ENCODE measurements at regions not wholly inside any gene's neighbourhood (a gene's known extent, or its start where the extent isn't known, plus 50 kb on each side); places are given as distances from the start of the nearest gene placed in this dataset.
"Not testable (repeated sequence)": the region's sequence is repeated elsewhere in the genome, so short reads cannot be mapped to it uniquely, and the experiment has no call there.

- no peaks in the 10 kb centered on the region for H3K4me1 Mint-ChIP-seq (ENCODE audit: low read depth, unreplicated experiment)
- no peaks in the 10 kb centered on the region for H3K36me3 Mint-ChIP-seq (ENCODE audit: unreplicated experiment)
- no peaks in the 10 kb centered on the region for H3K9me3 Mint-ChIP-seq (ENCODE audit: unreplicated experiment)
- TF ChIP-seq, protein P1, sequence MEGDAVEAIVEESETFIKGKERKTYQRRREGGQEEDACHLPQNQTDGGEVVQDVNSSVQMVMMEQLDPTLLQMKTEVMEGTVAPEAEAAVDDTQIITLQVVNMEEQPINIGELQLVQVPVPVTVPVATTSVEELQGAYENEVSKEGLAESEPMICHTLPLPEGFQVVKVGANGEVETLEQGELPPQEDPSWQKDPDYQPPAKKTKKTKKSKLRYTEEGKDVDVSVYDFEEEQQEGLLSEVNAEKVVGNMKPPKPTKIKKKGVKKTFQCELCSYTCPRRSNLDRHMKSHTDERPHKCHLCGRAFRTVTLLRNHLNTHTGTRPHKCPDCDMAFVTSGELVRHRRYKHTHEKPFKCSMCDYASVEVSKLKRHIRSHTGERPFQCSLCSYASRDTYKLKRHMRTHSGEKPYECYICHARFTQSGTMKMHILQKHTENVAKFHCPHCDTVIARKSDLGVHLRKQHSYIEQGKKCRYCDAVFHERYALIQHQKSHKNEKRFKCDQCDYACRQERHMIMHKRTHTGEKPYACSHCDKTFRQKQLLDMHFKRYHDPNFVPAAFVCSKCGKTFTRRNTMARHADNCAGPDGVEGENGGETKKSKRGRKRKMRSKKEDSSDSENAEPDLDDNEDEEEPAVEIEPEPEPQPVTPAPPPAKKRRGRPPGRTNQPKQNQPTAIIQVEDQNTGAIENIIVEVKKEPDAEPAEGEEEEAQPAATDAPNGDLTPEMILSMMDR (IDR thresholded peaks at IDR 0.05; ENCODE audit: partially characterized antibody, unreplicated experiment): no peak
- DNase-seq: no peak
- H3K27ac Mint-ChIP-seq (ENCODE audit: unreplicated experiment): no peak overlapping the region
- peaks cover 2% of the 10 kb centered on the region for H3K27me3 Mint-ChIP-seq (ENCODE audit: unreplicated experiment)
- no peak overlapping the region for H3K4me3 Mint-ChIP-seq (ENCODE audit: unreplicated experiment)
Observed at GRCh38 chr7:153550173-153550572, 502.0 kb upstream of the DPP6 start.

- no peak for DNase-seq
- Mint-ChIP-seq H3K4me3 (ENCODE audit: unreplicated experiment) (no peak overlapping the region), H3K9me3 (ENCODE audit: unreplicated experiment) (peaks cover 14% of the 10 kb centered on the region), H3K27me3 (ENCODE audit: unreplicated experiment) (no peaks in the 10 kb centered on the region), H3K4me1 (ENCODE audit: low read depth, unreplicated experiment) (no peaks in the 10 kb centered on the region), H3K27ac (ENCODE audit: unreplicated experiment) (no peak overlapping the region), H3K36me3 (ENCODE audit: unreplicated experiment) (peaks cover 9% of the 10 kb centered on the region)
- TF ChIP-seq, protein P1 (IDR thresholded peaks at IDR 0.05; ENCODE audit: partially characterized antibody, unreplicated experiment): no peak
Observed at GRCh38 chr7:153564391-153564790, 487.8 kb upstream of the DPP6 start.

- no peak for DNase-seq
- no peak overlapping the region for H3K27ac Mint-ChIP-seq (ENCODE audit: unreplicated experiment)
- H3K36me3 Mint-ChIP-seq (ENCODE audit: unreplicated experiment): peaks cover 3% of the 10 kb centered on the region
- no peaks in the 10 kb centered on the region for H3K4me1 Mint-ChIP-seq (ENCODE audit: low read depth, unreplicated experiment)
- no peak overlapping the region for H3K4me3 Mint-ChIP-seq (ENCODE audit: unreplicated experiment)
- H3K9me3 Mint-ChIP-seq (ENCODE audit: unreplicated experiment): peaks cover 15% of the 10 kb centered on the region
- TF ChIP-seq, protein P1 (IDR thresholded peaks at IDR 0.05; ENCODE audit: partially characterized antibody, unreplicated experiment): no peak
- no peaks in the 10 kb centered on the region for H3K27me3 Mint-ChIP-seq (ENCODE audit: unreplicated experiment)
Observed at GRCh38 chr7:153566324-153566723, 485.9 kb upstream of the DPP6 start.

DNA sequence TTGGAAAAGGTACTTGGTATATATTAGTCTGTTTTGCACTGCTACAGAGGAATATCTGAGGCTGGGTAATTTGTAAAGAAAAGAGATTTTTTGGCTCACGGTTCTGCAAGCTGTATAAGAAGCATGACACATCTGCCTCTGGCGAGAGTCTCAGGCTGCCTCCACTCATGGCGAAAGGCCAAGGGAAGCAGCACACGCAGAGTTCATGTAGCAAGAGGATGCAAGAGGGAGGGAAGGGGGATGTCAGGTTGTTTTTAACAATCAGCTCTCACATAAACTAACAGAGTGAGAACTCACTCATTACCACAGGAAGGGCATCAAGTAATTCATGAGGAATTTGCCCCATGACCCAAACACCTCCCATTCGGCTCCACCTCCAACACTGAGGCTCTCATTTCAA is 484.8 kb upstream of the DPP6 start:
- H3K27me3 Mint-ChIP-seq (ENCODE audit: unreplicated experiment): no peaks in the 10 kb centered on the region
- no peaks in the 10 kb centered on the region for H3K4me1 Mint-ChIP-seq (ENCODE audit: low read depth, unreplicated experiment)
- H3K4me3 Mint-ChIP-seq (ENCODE audit: unreplicated experiment): no peak overlapping the region
- peaks cover 5% of the 10 kb centered on the region for H3K36me3 Mint-ChIP-seq (ENCODE audit: unreplicated experiment)
- TF ChIP-seq, protein P1 (IDR thresholded peaks at IDR 0.05; ENCODE audit: partially characterized antibody, unreplicated experiment): no peak
- H3K9me3 Mint-ChIP-seq (ENCODE audit: unreplicated experiment): peaks cover 13% of the 10 kb centered on the region
- DNase-seq: no peak
- H3K27ac Mint-ChIP-seq (ENCODE audit: unreplicated experiment): no peak overlapping the region

DNA sequence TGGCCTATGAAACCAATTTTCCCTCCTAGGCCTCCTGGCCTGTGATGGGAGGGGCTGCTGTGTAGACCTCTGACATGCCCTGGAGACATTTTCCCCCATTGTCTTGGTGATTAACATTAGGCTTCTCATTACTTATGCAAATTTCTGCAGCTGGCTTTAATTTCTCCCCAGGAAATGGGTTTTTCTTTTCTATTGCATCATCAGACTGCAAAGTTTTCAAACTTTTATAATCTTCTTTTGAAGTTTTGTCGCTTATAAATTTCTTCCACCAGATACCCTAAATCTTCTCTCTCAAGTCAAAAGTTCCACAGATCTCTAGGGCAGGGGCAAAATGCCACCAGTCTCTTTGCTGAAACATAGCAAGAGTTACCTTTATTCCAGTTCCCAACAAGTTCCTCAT is 482.7 kb upstream of the DPP6 start:
- Mint-ChIP-seq H3K36me3 (ENCODE audit: unreplicated experiment) (peaks cover 11% of the 10 kb centered on the region), H3K9me3 (ENCODE audit: unreplicated experiment) (peaks cover 17% of the 10 kb centered on the region)
- not testable (repeated sequence) for DNase-seq; H3K4me3 Mint-ChIP-seq (ENCODE audit: unreplicated experiment); H3K27me3 Mint-ChIP-seq (ENCODE audit: unreplicated experiment); H3K27ac Mint-ChIP-seq (ENCODE audit: unreplicated experiment); H3K4me1 Mint-ChIP-seq (ENCODE audit: low read depth, unreplicated experiment)

GRCh38 chr7:153576096-153576495 is 476.1 kb upstream of the DPP6 start:
- H3K27me3 Mint-ChIP-seq (ENCODE audit: unreplicated experiment): no peaks in the 10 kb centered on the region
- TF ChIP-seq, protein P1 (IDR thresholded peaks at IDR 0.05; ENCODE audit: partially characterized antibody, unreplicated experiment): no peak
- no peak for DNase-seq
- H3K9me3 Mint-ChIP-seq (ENCODE audit: unreplicated experiment): peaks cover 14% of the 10 kb centered on the region
- H3K4me3 Mint-ChIP-seq (ENCODE audit: unreplicated experiment): no peak overlapping the region
- no peak overlapping the region for H3K27ac Mint-ChIP-seq (ENCODE audit: unreplicated experiment)
- H3K36me3 Mint-ChIP-seq (ENCODE audit: unreplicated experiment): peaks cover 11% of the 10 kb centered on the region
- H3K4me1 Mint-ChIP-seq (ENCODE audit: low read depth, unreplicated experiment): no peaks in the 10 kb centered on the region
